ENCODE measurements at regions not wholly inside any gene's neighbourhood (a gene's known extent, or its start where the extent isn't known, plus 50 kb on each side); places are given as distances from the start of the nearest gene placed in this dataset.

DNA sequence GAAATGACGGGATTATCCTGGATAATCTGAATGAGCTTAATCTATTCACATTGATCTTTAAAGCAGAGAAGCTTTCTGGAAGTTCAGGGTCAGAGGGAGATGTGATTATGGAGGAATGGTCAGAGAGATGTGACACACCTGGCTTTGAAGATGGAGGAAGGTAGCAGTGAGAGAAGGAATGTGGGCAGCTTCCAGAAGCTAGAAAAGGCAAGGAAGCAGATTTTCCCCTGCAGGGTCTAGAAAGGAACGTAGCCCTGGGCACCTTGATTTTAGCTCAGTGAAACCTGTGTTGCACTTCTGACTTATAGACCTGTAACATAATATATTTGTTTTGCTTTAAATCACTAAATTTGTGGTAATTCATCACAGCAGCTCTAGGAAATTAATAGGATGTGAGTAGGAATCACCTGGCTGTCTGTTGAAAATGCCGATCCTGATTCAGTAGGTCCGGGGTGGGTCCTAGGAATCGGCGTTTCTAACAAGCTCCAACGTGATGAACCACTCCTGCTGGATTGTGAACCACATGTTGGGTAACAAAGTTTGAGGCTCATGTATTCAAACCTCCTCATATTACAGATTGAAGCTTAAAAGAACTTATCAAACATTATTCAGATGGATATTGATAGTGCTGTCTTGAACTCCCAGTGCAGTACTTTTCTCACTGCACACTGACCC is 157.0 kb downstream of the GJA1 start:
- no peak for FAIRE-seq
- Histone ChIP-seq H3K9ac (ENCODE audit: insufficient read depth, low read depth, low read length) (no peak overlapping the region), H3K36me3 (replicated peaks in 1 of 2; ENCODE audit: control insufficient read depth in 1 of 2, insufficient read depth in 2 of 2, low read length in 2 of 2) (no peaks in the 10 kb centered on the region), H3K4me3 (replicated peaks in 1 of 3; ENCODE audit: insufficient read depth in 1 of 3, low read depth in 2 of 3, low read length in 3 of 3) (no peak overlapping the region), H3K9me3 (ENCODE audit: low read length) (no peaks in the 10 kb centered on the region), H3K4me1 (ENCODE audit: insufficient read depth, low read length) (no peaks in the 10 kb centered on the region), H3K27me3 (ENCODE audit: control insufficient read depth in 1 of 2, insufficient read depth in 2 of 2, low read length in 2 of 2) (no peaks in the 10 kb centered on the region), H2AFZ (ENCODE audit: low read length) (no peak overlapping the region), H4K20me1 (ENCODE audit: insufficient read depth, low read length) (no peaks in the 10 kb centered on the region), H3K27ac (ENCODE audit: extremely low read length, insufficient read depth, low read length) (no peak overlapping the region), H3K79me2 (ENCODE audit: insufficient read depth, low read length) (no peaks in the 10 kb centered on the region), H3K4me2 (ENCODE audit: low read depth, low read length) (no peak overlapping the region)
- POLR2A ChIA-PET, result no interaction called here
- TF ChIP-seq ZBTB42 (CRISPR knock-in tag; IDR thresholded peaks at IDR 0.05) (no peak), SNAPC2 (CRISPR knock-in tag; IDR thresholded peaks at IDR 0.05) (no peak), ZNF567 (CRISPR knock-in tag; IDR thresholded peaks at IDR 0.05; ENCODE audit: borderline replicate concordance) (no peak), DNMT1 (CRISPR knock-in tag; IDR thresholded peaks at IDR 0.05) (no peak), ATM (IDR thresholded peaks at IDR 0.05; ENCODE audit: borderline replicate concordance) (no peak)
- TF ChIP-seq, protein P1, sequence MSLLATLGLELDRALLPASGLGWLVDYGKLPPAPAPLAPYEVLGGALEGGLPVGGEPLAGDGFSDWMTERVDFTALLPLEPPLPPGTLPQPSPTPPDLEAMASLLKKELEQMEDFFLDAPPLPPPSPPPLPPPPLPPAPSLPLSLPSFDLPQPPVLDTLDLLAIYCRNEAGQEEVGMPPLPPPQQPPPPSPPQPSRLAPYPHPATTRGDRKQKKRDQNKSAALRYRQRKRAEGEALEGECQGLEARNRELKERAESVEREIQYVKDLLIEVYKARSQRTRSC (CRISPR knock-in tag; IDR thresholded peaks at IDR 0.05; ENCODE audit: low read depth), result no peak
- no peak for ATAC-seq
- DNase-seq (ENCODE audit: low spot score), result no peak
- CTCF ChIA-PET (ENCODE audit: low intra/inter-chr PET ratio, low total read pairs), result no interaction called here
- no TSS peak for BruUV-seq (replicated peaks)
- intact Hi-C loops (cut with micrococcal nuclease; ENCODE audit: unreplicated experiment), result no loop called here
- 8% methylated on average over 7 of the region's 7 CpGs for WGBS (ENCODE audit: low lambda C conversion rate)
- in situ Hi-C loops (cut with HindIII; ENCODE audit: extremely low pct_ligation_motif_present, low pct_unique_long_range_greater_than_20kb), result no loop called here

DNA sequence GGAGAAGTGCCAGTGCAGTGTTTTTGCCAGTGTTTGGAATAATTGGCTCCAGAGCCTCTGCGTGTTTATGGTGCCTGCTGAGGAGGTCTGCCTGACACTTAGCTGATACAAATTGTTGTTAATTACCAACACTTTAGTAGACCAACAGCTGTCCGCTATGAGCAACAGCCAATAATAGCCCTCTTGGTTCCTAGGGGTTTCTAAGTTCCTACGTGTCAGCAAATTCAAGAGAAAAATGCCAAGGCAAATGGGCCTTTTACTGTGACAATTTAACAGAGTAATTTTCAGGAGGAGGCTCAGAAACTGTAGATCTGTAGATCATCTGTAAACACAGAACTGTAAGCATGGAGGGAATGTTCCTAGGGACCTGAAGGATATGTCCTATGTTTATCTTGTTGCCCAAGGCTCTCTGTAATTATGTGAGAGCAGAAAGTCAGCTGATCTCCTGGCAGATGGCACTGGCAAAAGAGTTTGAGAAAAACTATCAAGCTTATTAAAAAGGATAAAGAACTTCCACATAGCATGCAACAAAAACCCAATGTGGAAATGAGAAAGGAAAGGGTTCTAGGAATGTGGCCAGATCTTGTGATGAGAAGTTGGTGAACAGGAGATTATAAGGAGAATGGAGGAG is 157.7 kb downstream of the GJA1 start:
- Histone ChIP-seq H2AFZ (ENCODE audit: low read length) (no peak overlapping the region), H3K9ac (ENCODE audit: insufficient read depth, low read depth, low read length) (no peak overlapping the region), H3K36me3 (replicated peaks in 1 of 2; ENCODE audit: control insufficient read depth in 1 of 2, insufficient read depth in 2 of 2, low read length in 2 of 2) (no peaks in the 10 kb centered on the region), H3K4me1 (ENCODE audit: insufficient read depth, low read length) (no peaks in the 10 kb centered on the region), H3K27ac (ENCODE audit: extremely low read length, insufficient read depth, low read length) (no peak overlapping the region), H3K79me2 (ENCODE audit: insufficient read depth, low read length) (no peaks in the 10 kb centered on the region), H3K9me3 (ENCODE audit: low read length) (no peaks in the 10 kb centered on the region), H3K4me2 (ENCODE audit: low read depth, low read length) (no peak overlapping the region), H3K4me3 (replicated peaks in 1 of 3; ENCODE audit: insufficient read depth in 1 of 3, low read depth in 2 of 3, low read length in 3 of 3) (no peak overlapping the region), H4K20me1 (ENCODE audit: insufficient read depth, low read length) (no peaks in the 10 kb centered on the region), H3K27me3 (ENCODE audit: control insufficient read depth in 1 of 2, insufficient read depth in 2 of 2, low read length in 2 of 2) (no peaks in the 10 kb centered on the region)
- peak; percentile 49 for TF ChIP-seq MAFF (IDR thresholded peaks at IDR 0.05; ENCODE audit: low read depth, low read length)
- peak; percentile 41 to 69; a peak in 3 of 4 replicates for TF ChIP-seq MAFK (conservative IDR thresholded peaks at IDR 0.05 in 1 of 2, IDR thresholded peaks at IDR 0.05 in 1 of 2; ENCODE audit: low read length in 2 of 2)
- TF ChIP-seq ZNF10 (CRISPR knock-in tag; IDR thresholded peaks at IDR 0.05; ENCODE audit: borderline replicate concordance, low read depth), result no peak
- intact Hi-C loops (cut with micrococcal nuclease; ENCODE audit: unreplicated experiment) (no loop called here), in situ Hi-C loops (cut with HindIII; ENCODE audit: extremely low pct_ligation_motif_present, low pct_unique_long_range_greater_than_20kb) (no loop called here)
- ChIA-PET POLR2A (no interaction called here), CTCF (ENCODE audit: low intra/inter-chr PET ratio, low total read pairs) (no interaction called here)
- WGBS (ENCODE audit: low lambda C conversion rate), result 22% methylated on average over 3 of the region's 3 CpGs
- DNase-seq (ENCODE audit: low spot score) (no peak), ATAC-seq (no peak), FAIRE-seq (no peak)
- no TSS peak for BruUV-seq (replicated peaks)
